Right lobe of liver (tissue), 6 donors: ENCODE measurements at regions not wholly inside any gene's neighbourhood (a gene's known extent, or its start where the extent isn't known, plus 50 kb on each side); places are given as distances from the start of the nearest gene placed in this dataset.
A peak's percentile ranks its signal among the peaks of the same experiment; 100 is the strongest.
"Not testable (repeated sequence)": the region's sequence is repeated elsewhere in the genome, so short reads cannot be mapped to it uniquely, and the experiment has no call there.

ENCODE experiments used
- ATAC-seq, 4 donors: fragments of 200-7000 bp; cut with Tn5 transposase; one replicate each; pipeline ENCODE4 v1.9.1; 2020; ENCODE audit warnings: mild to moderate bottlenecking in 4 of 4, moderate library complexity in 4 of 4
- DNase-seq, 3 donors: peaks; one replicate each; pipeline ENCODE4 v3.0.0-alpha.2; 2020
- H3K27ac ChIP-seq, 3 donors: fragments of 200-600 bp; one replicate each; pipeline ENCODE4 v1.8.0; 2022
- H3K27me3 ChIP-seq, 2 donors: fragments of 200-600 bp; one replicate each; pipeline ENCODE4 v1.8.0; 2022
- H3K36me3 ChIP-seq, 4 donors: fragments of 200-600 bp; sonication (generic) in 1 of 4; one replicate each; pipeline versions ENCODE4 v1.5.1 to v1.8.0; 2017 to 2022; ENCODE audit warnings: control low read depth in 1 of 4
- H3K4me1 ChIP-seq, 4 donors: fragments of 200-600 bp; sonication (generic) in 1 of 4; one replicate each; pipeline versions ENCODE4 v1.5.1 to v1.8.0; 2017 to 2022; ENCODE audit warnings: control low read depth in 1 of 4
- H3K4me3 ChIP-seq, 3 donors: fragments of 200-600 bp; one replicate each; pipeline ENCODE4 v1.8.0; 2022
- H3K9me3 ChIP-seq, 4 donors: fragments of 200-600 bp; sonication (generic) in 1 of 4; one replicate each; pipeline versions ENCODE4 v1.5.1 to v1.8.0; 2017 to 2022; ENCODE audit warnings: control low read depth in 1 of 4
- CTCF ChIP-seq, 4 donors: fragments of 200-600 bp in 3 of 4; fragments of 450-650 bp in 1 of 4; IDR thresholded peaks; one replicate each; pipeline versions ENCODE4 v1.5.1 to v1.8.0; 2016 to 2022; ENCODE audit warnings: antibody characterized with exemption in 4 of 4, mild to moderate bottlenecking in 2 of 4
- POLR2A ChIP-seq: fragments of 450-650 bp; IDR thresholded peaks from one replicate; pipeline ENCODE4 v1.6.1; 2017; ENCODE audit warnings: antibody characterized with exemption, mild to moderate bottlenecking
- WGBS: methylation state at CpG from one replicate; pipeline ENCODE4 v1.1.6; 2018; ENCODE audit warnings: low coverage, low lambda C conversion rate; ENCODE audit not compliant: insufficient coverage; ENCODE audit errors: missing lambda C conversion rate; 5-methylcytosine and 5-hydroxymethylcytosine counted together
- intact Hi-C, 2 donors: fragments of 100-400 bp; cut with DNase I; formaldehyde crosslinking; loops; one replicate each; pipeline versions ENCODE4 v1.11.2 to v1.14.1; 2022
- donor health status: DM: no; HTN: yes; CAD: no.
- donor health status: DM: no; HTN: no; CAD: no.
- donor health status: DM: no; HTN: no; CAD: no.
- donor health status: DM: no; HTN: yes; CAD: no.
- donor health status: DM: no; HTN: yes; CAD: no.

DNA sequence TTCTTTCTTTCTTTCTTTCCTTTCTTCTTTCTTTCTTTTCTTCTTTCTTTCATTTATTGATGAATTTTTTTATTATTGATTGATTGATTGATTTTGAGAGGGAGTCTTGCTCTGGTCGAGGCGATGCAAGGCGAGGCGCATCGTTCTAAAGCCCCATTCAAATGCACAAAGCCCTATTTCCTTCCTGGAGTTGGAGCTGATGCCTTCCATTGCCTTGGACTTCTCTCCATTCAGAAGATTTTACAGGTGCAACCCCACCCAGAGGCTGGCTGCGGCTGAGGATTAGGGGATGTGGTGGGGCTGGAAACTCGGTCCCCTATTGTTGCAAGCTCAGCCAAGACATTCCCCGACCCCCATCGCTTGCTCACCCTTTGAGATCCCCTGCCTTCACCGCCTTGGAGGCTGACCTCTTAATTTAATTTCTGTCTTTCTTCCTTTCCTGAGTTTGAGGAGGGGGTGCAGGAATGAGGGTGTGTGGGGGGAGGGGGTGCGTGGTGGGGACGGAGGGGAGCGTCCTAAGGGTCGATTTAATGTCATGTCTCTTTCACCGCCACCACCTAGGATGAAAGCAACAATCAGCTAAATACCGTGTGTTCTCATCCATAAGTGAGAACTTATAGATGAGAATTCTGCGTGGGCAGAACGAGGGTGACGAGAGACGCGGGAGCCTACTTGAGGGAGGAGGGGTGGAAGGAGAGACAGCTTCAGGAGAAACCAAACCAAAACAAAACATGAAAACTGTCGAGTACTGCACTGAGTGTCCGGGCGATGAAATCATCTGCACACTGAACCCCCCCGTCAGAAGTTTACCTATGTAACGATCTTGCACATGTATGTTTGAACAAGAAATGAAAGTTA lies 3913.9 kb upstream of the OR11H1 start:
- ATAC-seq (no peak), DNase-seq (no peak)
- H3K4me3 ChIP-seq: no peak overlapping the region
- TF ChIP-seq POLR2A: no peak
- TF ChIP-seq CTCF (IDR thresholded peaks at IDR 0.05): no peak
- H3K4me1 ChIP-seq: no peaks in the 10 kb centered on the region
- H3K36me3 ChIP-seq: no peaks in the 10 kb centered on the region
- H3K27ac ChIP-seq: no peak overlapping the region
- peaks cover 0 to 2% (median 0%) of the 10 kb centered on the region in 4 donors for H3K9me3 ChIP-seq
- WGBS: 72% methylated on average over 26 of the region's 26 CpGs
- intact Hi-C loops: no loop called here
- no peaks in the 10 kb centered on the region for H3K27me3 ChIP-seq

- H3K4me3 ChIP-seq, H3K4me1 ChIP-seq, intact Hi-C loops, H3K9me3 ChIP-seq, H3K27ac ChIP-seq, H3K27me3 ChIP-seq, H3K36me3 ChIP-seq, ATAC-seq, DNase-seq: not testable (repeated sequence)
- WGBS: 73% methylated on average over 20 of the region's 20 CpGs
These were observed 3913.1 kb upstream of the OR11H1 start for GRCh38 chr22:11614798-11615433.

GRCh38 chr22:11616811-11617210 lies 3911.2 kb upstream of the OR11H1 start:
- Histone ChIP-seq H3K4me3 (no peak overlapping the region), H3K9me3 (peaks cover 0 to 2% (median 0%) of the 10 kb centered on the region in 4 donors), H3K27ac (no peak overlapping the region), H3K27me3 (no peaks in the 10 kb centered on the region), H3K4me1 (no peaks in the 10 kb centered on the region), H3K36me3 (no peaks in the 10 kb centered on the region)
- 79% methylated on average over 9 of the region's 9 CpGs for WGBS
- TF ChIP-seq POLR2A (no peak), CTCF (IDR thresholded peaks at IDR 0.05) (no peak)
- DNase-seq: no peak
- intact Hi-C loops: no loop called here
- ATAC-seq: no peak

DNA sequence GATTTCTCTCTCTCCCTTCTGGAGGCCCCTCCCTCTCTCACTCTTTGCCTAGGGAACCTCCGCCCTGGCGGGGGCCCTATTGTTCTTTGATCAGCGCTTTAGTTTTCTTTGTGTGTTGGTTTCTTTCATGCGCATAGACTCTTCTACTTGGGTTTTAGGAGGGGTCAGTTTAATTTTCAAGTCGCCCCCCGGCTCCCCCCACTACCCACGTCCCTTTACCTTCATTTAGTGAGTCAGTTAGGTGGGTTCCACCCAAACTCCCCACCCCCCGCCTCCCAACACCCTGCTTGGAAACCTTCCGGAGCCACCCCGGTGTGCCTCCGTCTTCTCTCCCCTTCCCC lies 3909.7 kb upstream of the OR11H1 start:
- H3K36me3 ChIP-seq, ATAC-seq, H3K27ac ChIP-seq, intact Hi-C loops, H3K9me3 ChIP-seq, H3K4me1 ChIP-seq, H3K4me3 ChIP-seq, H3K27me3 ChIP-seq, DNase-seq: not testable (repeated sequence)
- 66% methylated on average over 11 of the region's 11 CpGs for WGBS

DNA sequence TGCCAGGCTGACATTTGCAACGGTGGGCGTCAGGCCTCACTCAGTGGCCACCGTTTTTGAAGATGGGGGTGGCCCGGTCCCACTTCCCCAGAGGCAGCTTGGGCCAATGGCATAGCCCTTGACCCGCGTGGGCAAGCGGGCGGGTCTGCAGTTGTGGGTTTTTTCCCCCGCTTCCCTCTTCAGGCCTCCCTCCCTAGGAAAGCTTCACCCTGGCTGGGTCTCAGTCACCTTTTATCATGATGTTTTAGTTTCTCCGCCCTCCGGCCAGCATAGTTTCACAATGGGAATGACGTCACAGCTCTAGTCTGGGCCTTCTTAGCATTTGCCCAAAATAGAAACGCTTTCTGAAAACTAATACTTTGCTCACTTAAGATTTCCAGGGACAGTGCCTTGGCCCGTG lies 3909.3 kb upstream of the OR11H1 start:
- 70% methylated on average over 14 of the region's 14 CpGs for WGBS

DNA sequence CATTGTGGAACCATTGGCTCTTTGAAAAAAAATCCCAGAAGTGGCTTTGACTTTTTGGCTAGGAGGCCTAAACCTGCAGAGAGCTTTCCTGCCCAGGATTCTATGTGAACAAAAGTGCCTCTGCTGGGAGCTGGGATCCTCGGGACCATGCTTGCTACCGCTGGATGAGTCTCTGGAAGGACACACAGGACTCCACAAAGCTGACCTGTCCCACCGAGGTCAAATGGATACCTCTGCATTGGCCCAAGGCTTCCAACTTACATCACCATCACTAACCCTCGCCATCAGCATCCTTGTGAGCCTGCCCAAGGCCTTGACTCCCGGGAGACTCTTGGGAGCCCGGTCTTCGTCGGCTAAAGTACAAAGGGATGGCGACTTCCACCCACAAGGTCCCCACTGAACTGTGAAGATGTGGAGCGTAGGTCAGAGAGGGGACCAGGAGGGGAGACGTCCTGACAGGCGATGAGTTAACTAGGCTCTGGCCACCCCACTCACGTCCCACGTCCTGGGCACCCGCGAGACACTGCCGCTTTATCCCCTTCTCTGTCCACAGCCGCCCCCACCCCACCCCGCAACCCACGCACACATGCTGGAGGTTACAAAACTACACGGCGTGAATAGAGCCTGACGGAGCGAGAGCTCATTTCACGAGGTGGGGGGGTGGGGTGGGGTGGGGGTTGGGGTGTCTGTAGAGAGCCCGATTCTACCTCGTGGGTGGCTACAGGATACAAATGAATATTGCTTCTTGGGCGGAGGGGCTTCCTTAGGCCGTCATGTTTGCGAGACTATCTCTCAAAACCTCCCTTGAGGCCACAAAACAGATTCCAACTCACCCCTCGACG lies 3906.8 kb upstream of the OR11H1 start:
- H3K27me3 ChIP-seq, ATAC-seq, H3K27ac ChIP-seq, H3K9me3 ChIP-seq, H3K36me3 ChIP-seq, H3K4me3 ChIP-seq, H3K4me1 ChIP-seq, intact Hi-C loops: not testable (repeated sequence)
- peak in 1 of 3 donors; percentile 44 for DNase-seq
- 61% methylated on average over 29 of the region's 32 CpGs for WGBS

More for the DNA sequence above, 3909.3 kb upstream of the OR11H1 start:
- ATAC-seq, H3K27me3 ChIP-seq, intact Hi-C loops, H3K4me3 ChIP-seq, H3K27ac ChIP-seq, H3K4me1 ChIP-seq, H3K9me3 ChIP-seq, DNase-seq, H3K36me3 ChIP-seq: not testable (repeated sequence)

GRCh38 chr22:11622774-11623173 lies 3905.2 kb upstream of the OR11H1 start:
- 63% methylated on average over 9 of the region's 9 CpGs for WGBS
- DNase-seq, ATAC-seq, H3K27me3 ChIP-seq, H3K4me1 ChIP-seq, H3K9me3 ChIP-seq, H3K36me3 ChIP-seq, H3K27ac ChIP-seq, H3K4me3 ChIP-seq, intact Hi-C loops: not testable (repeated sequence)

DNA sequence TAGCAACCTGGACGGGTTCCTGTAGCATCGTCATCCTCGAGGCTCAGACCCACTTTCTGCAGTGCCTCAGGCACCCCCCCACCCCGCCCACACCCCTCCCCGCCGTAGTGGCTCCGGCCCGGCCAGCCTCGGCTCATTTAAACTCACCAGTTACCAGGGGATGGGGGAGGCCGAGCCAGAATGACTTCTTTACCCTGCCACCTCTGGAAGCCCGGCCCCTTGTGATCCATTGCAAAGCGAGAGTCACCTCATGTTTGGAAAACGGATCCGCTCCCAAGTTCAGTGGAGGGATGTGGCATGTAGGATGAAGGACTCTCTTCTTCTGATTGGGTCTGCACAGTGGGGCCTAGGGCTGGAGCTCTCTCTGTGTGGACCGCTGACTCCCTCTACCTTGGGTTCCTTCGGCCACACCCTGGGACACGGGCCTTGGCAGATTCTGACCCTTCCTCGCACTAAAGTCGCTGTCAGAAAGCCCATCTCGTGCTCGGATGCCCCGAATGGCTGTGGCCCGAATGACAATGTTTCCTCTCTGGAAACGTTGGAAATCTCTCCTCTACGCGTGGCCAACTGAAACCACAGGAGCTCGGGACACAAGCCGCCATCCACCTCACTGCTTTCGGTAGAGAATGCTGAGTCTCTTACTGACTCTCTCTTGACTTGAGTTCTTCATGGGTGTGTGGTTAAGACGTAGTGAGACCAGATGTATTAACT lies 3902.1 kb upstream of the OR11H1 start:
- WGBS: 73% methylated on average over 28 of the region's 30 CpGs
- H3K9me3 ChIP-seq, intact Hi-C loops, ATAC-seq, H3K4me3 ChIP-seq, H3K4me1 ChIP-seq, H3K36me3 ChIP-seq, H3K27ac ChIP-seq, H3K27me3 ChIP-seq: not testable (repeated sequence)
- peak in 1 of 3 donors; percentile 47 for DNase-seq
